ENCODE measurements at regions not wholly inside any gene's neighbourhood (a gene's known extent, or its start where the extent isn't known, plus 50 kb on each side); places are given as distances from the start of the nearest gene placed in this dataset.
A peak's percentile ranks its signal among the peaks of the same experiment; 100 is the strongest.

GRCh38 chr4:132284910-132285426 lies 864.1 kb upstream of the PCDH10 start:
- Histone ChIP-seq H3K36me3 (ENCODE audit: control insufficient read depth in 4 of 4, insufficient read depth in 4 of 4, low read length in 4 of 4) (no peaks in the 10 kb centered on the region), H3K4me1 (ENCODE audit: control insufficient read depth in 5 of 5, insufficient read depth in 5 of 5, low read length in 5 of 5) (no peaks in the 10 kb centered on the region), H3K9me3 (ENCODE audit: control insufficient read depth in 4 of 4, insufficient read depth in 3 of 4, low read length in 3 of 4) (peaks cover 0 to 2% (median 2%) of the 10 kb centered on the region in 4 donors), H3K9ac (ENCODE audit: insufficient read depth in 1 of 2, low read length in 2 of 2) (no peak overlapping the region), H3K27ac (ENCODE audit: low read depth in 1 of 2, low read length in 1 of 2) (no peak overlapping the region), H3K27me3 (ENCODE audit: control insufficient read depth in 3 of 3, insufficient read depth in 3 of 3, low read length in 2 of 3) (no peaks in the 10 kb centered on the region), H3K4me3 (no peak overlapping the region)
- no peak for TF ChIP-seq CTCF (IDR thresholded peaks at IDR 0.05; ENCODE audit: control extremely low read depth, extremely low read depth)
- DNase-seq (no peak), ATAC-seq (ENCODE audit: insufficient read depth, low FRiP score) (no peak)
- WGBS, 2 donors: 87 to 95% methylated on average over 1 of the region's 1 CpG

- Histone ChIP-seq H3K27me3 (ENCODE audit: control insufficient read depth in 3 of 3, insufficient read depth in 3 of 3, low read length in 2 of 3) (no peaks in the 10 kb centered on the region), H3K36me3 (ENCODE audit: control insufficient read depth in 4 of 4, insufficient read depth in 4 of 4, low read length in 4 of 4) (no peaks in the 10 kb centered on the region), H3K9ac (ENCODE audit: insufficient read depth in 1 of 2, low read length in 2 of 2) (no peak overlapping the region), H3K27ac (ENCODE audit: low read depth in 1 of 2, low read length in 1 of 2) (no peak overlapping the region), H3K4me1 (ENCODE audit: control insufficient read depth in 5 of 5, insufficient read depth in 5 of 5, low read length in 5 of 5) (peaks cover 0 to 30% (median 0%) of the 10 kb centered on the region in 5 donors), H3K9me3 (ENCODE audit: control insufficient read depth in 4 of 4, insufficient read depth in 3 of 4, low read length in 3 of 4) (no peaks in the 10 kb centered on the region), H3K4me3 (no peak overlapping the region)
- no peak for TF ChIP-seq CTCF (IDR thresholded peaks at IDR 0.05; ENCODE audit: control extremely low read depth, extremely low read depth)
- ATAC-seq (ENCODE audit: insufficient read depth, low FRiP score): no peak
- WGBS, 2 donors: 26 to 45% methylated on average over 1 of the region's 1 CpG
- DNase-seq: peak in 2 of 3 donors; percentile 86 to 92
Measured at GRCh38 chr4:132297346-132297745, 851.7 kb upstream of the PCDH10 start.

DNA sequence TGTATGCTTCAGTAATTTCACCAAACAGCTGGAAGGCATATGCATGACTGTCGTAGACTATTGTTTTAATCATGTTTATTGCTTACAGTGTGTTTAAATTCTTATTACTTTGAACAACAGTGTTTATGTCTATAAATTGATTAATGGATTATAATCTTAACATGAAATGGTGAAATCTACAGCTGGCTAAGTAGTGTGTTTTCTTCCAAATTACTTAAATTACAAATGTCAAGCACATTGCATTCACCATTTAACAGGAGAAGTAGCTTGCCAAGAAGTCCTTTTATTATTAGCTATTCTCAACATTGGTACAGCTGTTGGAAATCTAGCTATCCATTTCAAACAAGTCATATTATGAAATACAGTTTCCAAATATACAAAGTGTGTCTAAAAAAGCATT lies 849.3 kb upstream of the PCDH10 start:
- WGBS, 2 donors: 53 to 74% methylated on average over 1 of the region's 1 CpG
- peak in 2 of 3 donors; percentile 93 to 94 for DNase-seq
- TF ChIP-seq CTCF (IDR thresholded peaks at IDR 0.05; ENCODE audit: control extremely low read depth, extremely low read depth): no peak

GRCh38 chr4:132312521-132312920 lies 836.6 kb upstream of the PCDH10 start:
- 81 to 86% methylated on average over 2 of the region's 2 CpGs for WGBS, 2 donors
- Histone ChIP-seq H3K4me1 (ENCODE audit: control insufficient read depth in 5 of 5, insufficient read depth in 5 of 5, low read length in 5 of 5) (no peaks in the 10 kb centered on the region), H3K36me3 (ENCODE audit: control insufficient read depth in 4 of 4, insufficient read depth in 4 of 4, low read length in 4 of 4) (no peaks in the 10 kb centered on the region), H3K9ac (ENCODE audit: insufficient read depth in 1 of 2, low read length in 2 of 2) (no peak overlapping the region), H3K9me3 (ENCODE audit: control insufficient read depth in 4 of 4, insufficient read depth in 3 of 4, low read length in 3 of 4) (no peaks in the 10 kb centered on the region), H3K27ac (ENCODE audit: low read depth in 1 of 2, low read length in 1 of 2) (no peak overlapping the region), H3K27me3 (ENCODE audit: control insufficient read depth in 3 of 3, insufficient read depth in 3 of 3, low read length in 2 of 3) (no peaks in the 10 kb centered on the region), H3K4me3 (no peak overlapping the region)
- TF ChIP-seq CTCF (IDR thresholded peaks at IDR 0.05; ENCODE audit: control extremely low read depth, extremely low read depth): no peak
- ATAC-seq (ENCODE audit: insufficient read depth, low FRiP score) (no peak), DNase-seq (no peak)

More for the DNA sequence above, 849.3 kb upstream of the PCDH10 start:
- no peaks in the 10 kb centered on the region for H3K36me3 ChIP-seq (ENCODE audit: control insufficient read depth in 4 of 4, insufficient read depth in 4 of 4, low read length in 4 of 4)
- no peak overlapping the region for H3K4me3 ChIP-seq
- no peaks in the 10 kb centered on the region for H3K27me3 ChIP-seq (ENCODE audit: control insufficient read depth in 3 of 3, insufficient read depth in 3 of 3, low read length in 2 of 3)
- H3K4me1 ChIP-seq (ENCODE audit: control insufficient read depth in 5 of 5, insufficient read depth in 5 of 5, low read length in 5 of 5): peaks cover 0 to 30% (median 0%) of the 10 kb centered on the region in 5 donors
- no peak overlapping the region for H3K9ac ChIP-seq (ENCODE audit: insufficient read depth in 1 of 2, low read length in 2 of 2)
- H3K27ac ChIP-seq (ENCODE audit: low read depth in 1 of 2, low read length in 1 of 2): no peak overlapping the region
- ATAC-seq (ENCODE audit: insufficient read depth, low FRiP score): no peak
- H3K9me3 ChIP-seq (ENCODE audit: control insufficient read depth in 4 of 4, insufficient read depth in 3 of 4, low read length in 3 of 4): no peaks in the 10 kb centered on the region
